Right atrium auricular region (tissue), 2 donors: ENCODE measurements at regions not wholly inside any gene's neighbourhood (a gene's known extent, or its start where the extent isn't known, plus 50 kb on each side); places are given as distances from the start of the nearest gene placed in this dataset.

Experiments used
- DNase-seq: peaks from one replicate; pipeline ENCODE4 v3.0.0-alpha.2; 2019; ENCODE audit warnings: low spot score
- H3K27ac ChIP-seq, 2 donors: fragments of 200-600 bp; sonication (generic); 1 replicate in 1 of 2; 2 replicates in 1 of 2; pipeline ENCODE4 v1.5.1; 2016 to 2019
- H3K27me3 ChIP-seq, 2 donors: fragments of 200-600 bp; sonication (generic); one replicate each; pipeline versions ENCODE4 v1.5.1 to v1.6.0; 2017 to 2019
- H3K36me3 ChIP-seq: fragments of 200-600 bp; sonication (generic); one replicate; pipeline ENCODE4 v1.5.1; 2016
- H3K4me1 ChIP-seq, 2 donors: fragments of 200-600 bp; sonication (generic); one replicate each; pipeline versions ENCODE4 v1.5.1 to v1.6.0; 2017 to 2019
- H3K4me3 ChIP-seq, 2 donors: fragments of 200-600 bp; sonication (generic); 1 replicate in 1 of 2; 2 replicates in 1 of 2; pipeline ENCODE4 v1.5.1; 2017 to 2019; ENCODE audit warnings: mild to moderate bottlenecking in 1 of 2, moderate library complexity in 1 of 2
- H3K9me3 ChIP-seq, 2 donors: fragments of 200-600 bp; sonication (generic); one replicate each; pipeline ENCODE4 v1.5.1; 2019
- CTCF ChIP-seq, 2 donors: fragments of 200-600 bp; sonication (generic); IDR thresholded peaks; one replicate each; pipeline ENCODE4 v1.5.1; 2019; ENCODE audit warnings: antibody characterized with exemption in 2 of 2

GRCh38 chr16:79658301-79659033 lies 57.9 kb upstream of the MAF start:
- Histone ChIP-seq H3K4me3 (no peak overlapping the region), H3K27me3 (no peaks in the 10 kb centered on the region), H3K9me3 (peaks cover 0 to 6% of the 10 kb centered on the region in 2 donors), H3K27ac (no peak overlapping the region), H3K4me1 (no peaks in the 10 kb centered on the region), H3K36me3 (no peaks in the 10 kb centered on the region)
- DNase-seq, result no peak
- TF ChIP-seq CTCF (IDR thresholded peaks at IDR 0.05), result no peak

- Histone ChIP-seq H3K27ac (no peak overlapping the region), H3K4me1 (no peaks in the 10 kb centered on the region), H3K9me3 (peaks cover 0 to 5% of the 10 kb centered on the region in 2 donors), H3K36me3 (no peaks in the 10 kb centered on the region), H3K4me3 (no peak overlapping the region), H3K27me3 (no peaks in the 10 kb centered on the region)
- no peak for TF ChIP-seq CTCF (IDR thresholded peaks at IDR 0.05)
- no peak for DNase-seq
These were observed 56.1 kb upstream of the MAF start for GRCh38 chr16:79656553-79657115.

- no peaks in the 10 kb centered on the region for H3K27me3 ChIP-seq
- H3K36me3 ChIP-seq, result no peaks in the 10 kb centered on the region
- no peak for DNase-seq
- H3K4me1 ChIP-seq, result no peaks in the 10 kb centered on the region
- TF ChIP-seq CTCF (IDR thresholded peaks at IDR 0.05), result no peak
- no peak overlapping the region for H3K27ac ChIP-seq
- H3K9me3 ChIP-seq, result no peaks in the 10 kb centered on the region
- H3K4me3 ChIP-seq, result no peak overlapping the region
These were observed 52.9 kb upstream of the MAF start for GRCh38 chr16:79653373-79653891.

- TF ChIP-seq CTCF (IDR thresholded peaks at IDR 0.05), result no peak
- peak; percentile 62 for DNase-seq
- Histone ChIP-seq H3K9me3 (no peaks in the 10 kb centered on the region), H3K4me3 (no peak overlapping the region), H3K4me1 (no peaks in the 10 kb centered on the region), H3K27ac (no peak overlapping the region), H3K36me3 (no peaks in the 10 kb centered on the region), H3K27me3 (no peaks in the 10 kb centered on the region)
These were observed 50.8 kb upstream of the MAF start for GRCh38 chr16:79651363-79651762.
